OCI-LY7 (cell line): ENCODE measurements at regions not wholly inside any gene's neighbourhood (a gene's known extent, or its start where the extent isn't known, plus 50 kb on each side); places are given as distances from the start of the nearest gene placed in this dataset.

Experiments
- BruUV-seq: library from RNA; stranded (reverse); fragments of 400-500 nt; replicated peaks from 2 replicates; lab custom pipeline; 2021; lab: Mats Ljungman, UMichigan
- CTCF ChIA-PET: fragments of 300-600 bp; sonication (Branson Sonifier 250); formaldehyde crosslinking; loops from one replicate; lab custom pipeline; 2022; ENCODE audit warnings: antibody characterized with exemption; ENCODE audit not compliant: unreplicated experiment; lab: Charles Lee
- POLR2A ChIA-PET: fragments of 300-600 bp; sonication (Branson Sonifier 250); formaldehyde crosslinking; loops from one replicate; lab custom pipeline; 2022; ENCODE audit warnings: antibody characterized with exemption; lab: Charles Lee
- DNase-seq: peaks from one replicate; pipeline ENCODE4 v3.0.0-alpha.2; 2015; ENCODE audit warnings: low spot score
- H2AFZ ChIP-seq: fragments of 200-600 bp; sonication (generic), shearing (Covaris generic); 2 replicates; pipeline ENCODE4 v1.6.1; 2014; ENCODE audit warnings: mild to moderate bottlenecking, antibody characterized with exemption, low read length, moderate library complexity
- H3K27ac ChIP-seq: fragments of 200-600 bp; sonication (generic); 2 replicates; pipeline ENCODE4 v1.5.1; 2014; ENCODE audit warnings: mixed run types, low read depth, mild to moderate bottlenecking, moderate library complexity, low read length, inconsistent platforms; ENCODE audit not compliant: poor library complexity, severe bottlenecking
- H3K36me3 ChIP-seq: fragments of 200-600 bp; sonication (generic); 2 replicates; pipeline ENCODE4 v1.6.1; 2014; ENCODE audit warnings: mild to moderate bottlenecking, antibody characterized with exemption, low read length, moderate library complexity, mixed read lengths; ENCODE audit not compliant: insufficient read depth
- H3K4me1 ChIP-seq: fragments of 200-600 bp; sonication (generic); 2 replicates; pipeline ENCODE4 v1.5.1; 2014; ENCODE audit warnings: mild to moderate bottlenecking, low read length; ENCODE audit not compliant: insufficient read depth, poor library complexity, severe bottlenecking
- H3K4me2 ChIP-seq: fragments of 200-600 bp; sonication (generic); 2 replicates; pipeline ENCODE4 v1.6.1; 2014; ENCODE audit warnings: mild to moderate bottlenecking, low read length
- H3K4me3 ChIP-seq: fragments of 200-600 bp; sonication (generic); 2 replicates; pipeline ENCODE4 v1.5.1; 2014; ENCODE audit warnings: mild to moderate bottlenecking, low read depth, low read length; ENCODE audit not compliant: poor library complexity, severe bottlenecking
- H3K79me2 ChIP-seq: fragments of 200-600 bp; sonication (generic); 2 replicates; pipeline ENCODE4 v1.6.1; 2016; ENCODE audit warnings: low read depth, mild to moderate bottlenecking, low read length, moderate library complexity, mixed read lengths; ENCODE audit not compliant: insufficient read depth
- H3K9me2 ChIP-seq: fragments of 200-600 bp; sonication (generic); 2 replicates; pipeline ENCODE4 v1.6.1; 2016; ENCODE audit warnings: mild to moderate bottlenecking, low read length, mixed read lengths; ENCODE audit not compliant: insufficient read depth
- H3K9me3 ChIP-seq: fragments of 200-600 bp; sonication (generic); 2 replicates; pipeline ENCODE4 v1.6.1; 2014; ENCODE audit warnings: mild to moderate bottlenecking, mixed run types, low read length, mixed read lengths
- H4K20me1 ChIP-seq: fragments of 200-600 bp; sonication (generic); 2 replicates; pipeline ENCODE4 v1.6.1; 2014; ENCODE audit warnings: mild to moderate bottlenecking, antibody characterized with exemption, low read length, moderate library complexity, mixed read lengths; ENCODE audit not compliant: insufficient read depth
- CTCF ChIP-seq: fragments of 200-600 bp; sonication (generic); conservative IDR thresholded peaks from 2 replicates; pipeline ENCODE4 v1.5.1; 2014; ENCODE audit warnings: mild to moderate bottlenecking, antibody characterized with exemption, low read length, moderate library complexity, mixed read lengths
- EZH2phosphoT487 ChIP-seq: fragments of 200-600 bp; sonication (generic); IDR thresholded peaks from 2 replicates; pipeline ENCODE4 v1.6.1; 2018; ENCODE audit warnings: low read depth, borderline replicate concordance, mild to moderate bottlenecking, mixed run types, antibody characterized with exemption, low read length, moderate library complexity, mixed read lengths
- intact Hi-C: fragments of 100-400 bp; cut with micrococcal nuclease; formaldehyde crosslinking; loops from one replicate; pipeline ENCODE4 v1.10.0; 2022; ENCODE audit not compliant: unreplicated experiment

- H2AFZ ChIP-seq = no peak overlapping the region
- H3K4me1 ChIP-seq = no peaks in the 10 kb centered on the region
- H3K9me3 ChIP-seq = no peaks in the 10 kb centered on the region
- no peaks in the 10 kb centered on the region for H4K20me1 ChIP-seq
- no peak overlapping the region for H3K27ac ChIP-seq
- H3K4me3 ChIP-seq = no peak overlapping the region
- DNase-seq = no peak
- H3K9me2 ChIP-seq = no peaks in the 10 kb centered on the region
- TF ChIP-seq CTCF = no peak
- no peak for TF ChIP-seq EZH2phosphoT487
- H3K36me3 ChIP-seq = no peaks in the 10 kb centered on the region
- CTCF ChIA-PET = no interaction called here
- BruUV-seq = no TSS peak
- H3K79me2 ChIP-seq = no peaks in the 10 kb centered on the region
- intact Hi-C loops = no loop called here
- POLR2A ChIA-PET = interaction anchor here (0.5 kb wide), 1 partner anchor 513 kb away, joined by 4 read pairs; no protein-coding TSS in a partner anchor
- no peak overlapping the region for H3K4me2 ChIP-seq
These were observed 79.5 kb upstream of the DAB1 start for GRCh38 chr1:57503337-57503736.

GRCh38 chr1:57500136-57500830 lies 76.4 kb upstream of the DAB1 start:
- no peak for TF ChIP-seq EZH2phosphoT487
- no peak for TF ChIP-seq CTCF
- Histone ChIP-seq H3K9me3 (no peaks in the 10 kb centered on the region), H4K20me1 (no peaks in the 10 kb centered on the region), H3K79me2 (no peaks in the 10 kb centered on the region), H3K36me3 (no peaks in the 10 kb centered on the region), H2AFZ (no peak overlapping the region), H3K4me1 (no peaks in the 10 kb centered on the region), H3K4me2 (no peak overlapping the region), H3K4me3 (no peak overlapping the region), H3K27ac (no peak overlapping the region), H3K9me2 (no peaks in the 10 kb centered on the region)
- ChIA-PET POLR2A (interaction anchor here (1.4 kb wide), 1 partner anchor 8 kb away, joined by 3 read pairs; no protein-coding TSS in a partner anchor), CTCF (no interaction called here)
- intact Hi-C loops = no loop called here
- DNase-seq = no peak
- no TSS peak for BruUV-seq

- H3K4me1 ChIP-seq = no peaks in the 10 kb centered on the region
- no peak for TF ChIP-seq CTCF
- no peak for TF ChIP-seq EZH2phosphoT487
- H3K9me2 ChIP-seq = no peaks in the 10 kb centered on the region
- CTCF ChIA-PET = no interaction called here
- no peak for DNase-seq
- no peaks in the 10 kb centered on the region for H4K20me1 ChIP-seq
- H2AFZ ChIP-seq = no peak overlapping the region
- no peak overlapping the region for H3K27ac ChIP-seq
- no peak overlapping the region for H3K4me3 ChIP-seq
- intact Hi-C loops = no loop called here
- no peaks in the 10 kb centered on the region for H3K79me2 ChIP-seq
- no TSS peak for BruUV-seq
- no peak overlapping the region for H3K4me2 ChIP-seq
- POLR2A ChIA-PET = no interaction called here
- H3K9me3 ChIP-seq = no peaks in the 10 kb centered on the region
- H3K36me3 ChIP-seq = no peaks in the 10 kb centered on the region
These were observed 70.7 kb upstream of the DAB1 start for GRCh38 chr1:57494530-57495079.
